HepG2 (cell line): ENCODE measurements at regions not wholly inside any gene's neighbourhood (a gene's known extent, or its start where the extent isn't known, plus 50 kb on each side); places are given as distances from the start of the nearest gene placed in this dataset.

Experiments used
- EZH2 ChIP-seq: conservative IDR thresholded peaks from 2 replicates; pipeline ENCODE4 v1.6.1; 2012; ENCODE audit warnings: mild to moderate bottlenecking, low read depth, low read length, moderate library complexity
- JUND ChIP-seq: sonication (generic); formaldehyde crosslinking; IDR thresholded peaks from 2 replicates; pipeline ENCODE4 v1.8.0; 2022; ENCODE audit warnings: mild to moderate bottlenecking, missing genetic modification reagents
- NFATC3 ChIP-seq: sonication (generic); formaldehyde crosslinking; IDR thresholded peaks from 2 replicates; pipeline ENCODE4 v1.5.1; 2020; ENCODE audit warnings: mild to moderate bottlenecking, missing genetic modification reagents
- STAT5B ChIP-seq: sonication (generic); formaldehyde crosslinking; IDR thresholded peaks from 2 replicates; pipeline ENCODE4 v1.4.0; 2020; ENCODE audit warnings: missing genetic modification reagents
- ZNF124 ChIP-seq: sonication (generic); formaldehyde crosslinking; IDR thresholded peaks from 2 replicates; pipeline ENCODE4 v1.4.0; 2020; ENCODE audit warnings: missing genetic modification reagents
- ZNF530 ChIP-seq: sonication (generic); formaldehyde crosslinking; IDR thresholded peaks from 2 replicates; pipeline ENCODE4 v1.5.0; 2020; ENCODE audit warnings: low read depth, mild to moderate bottlenecking, missing genetic modification reagents

DNA sequence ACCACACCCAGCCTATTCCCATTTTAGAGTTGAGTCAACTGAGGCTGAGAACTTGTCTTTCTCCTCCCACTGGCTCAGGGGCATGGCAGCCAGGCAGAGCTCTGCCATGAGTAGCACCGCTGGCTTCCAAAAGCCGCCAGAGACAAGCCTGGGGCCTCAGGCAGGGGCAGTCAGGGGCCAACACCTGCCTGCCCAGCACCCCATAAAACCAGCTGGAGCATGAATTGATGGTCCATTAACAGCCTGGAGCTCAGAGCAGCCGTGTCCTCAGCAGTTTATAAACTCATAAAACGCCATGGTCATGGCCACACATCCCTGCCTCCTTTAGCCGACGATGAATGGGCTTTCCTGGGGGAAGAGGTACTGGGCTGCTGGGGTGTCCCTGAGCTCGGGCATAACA is 50.6 kb upstream of the PAX7 start:
- TF ChIP-seq EZH2 (no peak), NFATC3 (no peak), JUND (CRISPR knock-in tag) (no peak), ZNF530 (CRISPR knock-in tag) (no peak), ZNF124 (CRISPR knock-in tag) (no peak), STAT5B (CRISPR knock-in tag) (no peak)
